SW480 (cell line): ENCODE measurements at regions not wholly inside any gene's neighbourhood (a gene's known extent, or its start where the extent isn't known, plus 50 kb on each side); places are given as distances from the start of the nearest gene placed in this dataset.
A peak's percentile ranks its signal among the peaks of the same experiment; 100 is the strongest.
"Not testable (repeated sequence)": the region's sequence is repeated elsewhere in the genome, so short reads cannot be mapped to it uniquely, and the experiment has no call there.

ENCODE experiments used
- DNase-seq: peaks from one replicate; pipeline ENCODE4 v3.0.0-alpha.2; 2016; ENCODE audit warnings: low spot score

DNA sequence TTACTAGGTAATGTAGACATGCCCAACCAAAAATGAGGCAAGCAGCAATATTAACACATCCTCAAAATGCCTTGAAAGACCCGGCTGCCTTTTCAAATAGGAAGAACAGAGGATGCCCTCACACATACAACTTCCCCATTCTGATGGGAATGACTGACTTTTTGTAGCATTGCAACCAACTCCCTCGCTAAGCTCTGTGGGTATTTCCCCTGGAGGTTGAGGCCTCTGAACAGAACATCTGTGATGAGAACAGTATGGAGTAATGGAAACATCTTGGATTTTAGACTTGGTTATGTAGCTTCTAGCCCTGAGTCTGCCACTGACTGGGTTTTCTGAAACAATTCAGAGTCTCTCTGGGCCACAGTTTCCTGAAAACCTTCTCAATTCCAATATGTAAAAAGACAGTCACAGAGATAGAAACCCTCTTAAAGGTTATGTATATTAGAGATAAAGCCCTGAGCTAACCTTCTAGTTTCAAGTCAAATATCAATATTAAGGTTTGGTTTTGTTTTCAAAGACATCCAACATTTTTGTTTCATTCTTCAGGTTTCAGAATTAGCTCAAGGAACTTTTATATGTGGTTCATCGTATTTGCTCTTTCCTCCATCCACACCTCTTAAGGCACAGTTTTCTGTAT, 311.5 kb downstream of the SETD4 start:
- DNase-seq, result no peak

DNA sequence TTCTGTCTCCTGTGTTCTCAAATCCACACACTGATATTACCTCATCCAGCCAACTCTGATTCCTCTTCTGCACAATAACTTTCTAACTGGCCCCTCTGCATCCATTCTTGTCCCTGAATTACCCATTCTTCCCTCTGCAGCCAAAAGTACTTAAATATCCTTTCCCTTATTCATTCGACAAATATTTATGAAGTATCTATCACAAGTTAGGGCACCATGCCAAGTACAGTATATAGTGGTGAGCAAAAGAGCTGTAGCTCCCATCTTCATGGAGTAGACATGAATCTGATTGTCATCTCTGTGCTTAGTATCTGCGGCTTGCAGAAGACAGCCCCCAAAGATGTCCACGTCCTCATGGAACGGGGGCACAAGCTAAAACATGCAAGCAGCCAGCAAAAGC, 316.8 kb downstream of the SETD4 start:
- no peak for DNase-seq

GRCh38 chr21:35738347-35738961, 321.9 kb downstream of the SETD4 start:
- no peak for DNase-seq

DNA sequence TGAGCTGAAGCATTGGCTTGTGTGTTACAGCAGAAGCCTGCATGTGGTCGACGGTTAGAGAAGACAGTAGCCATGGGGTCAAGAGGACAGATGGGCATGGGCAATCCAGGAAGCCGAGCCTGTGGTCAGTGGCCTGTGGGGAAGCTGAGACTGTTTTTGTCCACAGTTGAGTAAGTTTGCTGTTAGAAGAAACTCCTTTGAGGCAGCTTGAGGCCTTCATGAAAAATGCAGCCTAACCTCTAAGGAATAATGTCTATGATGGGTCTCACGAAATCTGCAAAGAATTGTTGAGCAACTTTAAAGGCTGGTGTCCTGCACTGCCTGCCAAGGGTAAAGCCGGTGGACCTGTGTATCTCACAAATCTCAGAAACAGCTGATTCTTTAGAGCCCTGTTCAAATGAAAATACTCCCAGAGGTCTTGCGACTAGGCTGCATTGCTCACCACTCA, 322.4 kb downstream of the SETD4 start:
- no peak for DNase-seq

DNA sequence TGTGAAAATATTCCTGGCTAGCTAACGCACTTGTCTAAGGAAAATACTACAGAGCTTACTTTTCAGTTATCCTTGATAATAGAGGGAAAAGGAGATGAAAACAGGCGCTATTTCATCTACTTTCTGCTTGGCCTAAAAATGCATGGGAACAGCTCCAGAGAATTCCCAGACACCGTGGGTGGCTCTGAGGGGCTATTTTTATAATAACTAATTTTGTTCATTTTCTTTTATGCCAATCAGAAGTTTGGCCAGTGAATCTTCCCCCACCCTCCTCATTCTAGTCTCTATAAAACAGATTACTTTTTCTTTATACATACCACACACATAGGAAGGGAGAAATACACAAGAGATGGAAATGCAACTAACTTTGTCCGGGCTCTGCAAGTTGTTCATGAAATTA, 322.9 kb downstream of the SETD4 start:
- no peak for DNase-seq

DNA sequence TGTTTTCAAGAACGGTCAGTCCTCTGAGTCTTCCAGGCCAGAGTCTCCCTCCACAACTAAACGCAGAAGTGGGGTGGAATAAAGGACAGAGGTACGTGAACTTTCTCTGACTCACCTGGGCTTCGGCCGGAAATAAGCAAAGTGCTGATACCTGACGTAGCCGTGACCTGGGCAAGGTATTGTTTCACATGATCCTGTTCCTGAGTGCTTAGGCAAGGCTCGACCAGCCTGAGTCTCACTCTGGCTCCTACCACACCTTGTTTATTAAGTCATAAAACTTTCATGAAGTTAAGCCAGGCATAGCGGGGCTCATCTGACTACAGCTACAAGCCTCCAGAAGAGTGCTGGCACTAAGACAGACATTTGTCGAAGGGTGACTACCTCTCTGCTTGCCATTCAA, 327.5 kb downstream of the SETD4 start:
- no peak for DNase-seq

- DNase-seq, result no peak
Measured at GRCh38 chr21:35730325-35730724, 330.0 kb downstream of the SETD4 start.

GRCh38 chr21:35727830-35728229, 332.5 kb downstream of the SETD4 start:
- DNase-seq, result no peak

DNA sequence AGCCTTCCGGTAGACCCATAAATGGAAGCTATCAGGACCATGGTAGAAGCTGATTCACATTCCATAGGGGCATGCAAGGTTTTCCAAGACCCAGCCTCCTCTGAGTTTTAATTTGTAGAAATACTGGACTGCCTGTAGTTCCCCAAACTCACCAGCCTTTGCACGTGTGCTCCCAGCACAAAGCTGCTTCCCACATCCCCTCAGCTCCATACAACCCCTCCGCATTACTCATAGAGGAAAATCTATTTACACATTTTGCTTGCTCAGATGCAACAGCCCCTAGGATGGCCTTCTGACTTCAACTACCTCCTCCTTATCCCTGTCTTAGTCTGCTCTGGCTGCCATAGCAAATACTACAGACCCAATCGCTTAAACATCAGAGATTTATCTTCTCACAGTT, 336.2 kb downstream of the SETD4 start:
- DNase-seq, result no peak

DNA sequence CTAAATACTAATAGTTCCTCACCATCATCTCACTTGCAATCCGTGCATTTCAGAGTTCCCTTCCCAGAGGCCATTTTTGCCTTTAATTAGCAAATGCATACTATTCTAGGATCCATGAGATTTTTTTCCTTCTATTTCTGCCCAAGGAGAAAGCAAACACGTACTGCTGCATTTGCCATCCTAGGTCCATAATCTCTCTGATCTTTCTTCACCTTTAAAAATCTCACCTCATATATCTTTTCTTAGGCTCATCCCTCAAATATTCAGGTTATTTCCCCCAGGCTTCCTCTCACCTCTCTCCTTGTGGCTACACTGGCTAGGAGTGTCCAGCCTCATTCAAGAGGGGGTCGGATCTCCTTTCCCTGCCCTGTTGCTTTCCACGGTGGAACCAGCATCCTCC, 338.6 kb downstream of the SETD4 start:
- no peak for DNase-seq

- DNase-seq, result no peak
Measured at GRCh38 chr21:35720208-35720731, 340.1 kb downstream of the SETD4 start.

- no peak for DNase-seq
Measured at GRCh38 chr21:35719080-35719479, 341.2 kb downstream of the SETD4 start.

- no peak for DNase-seq
Measured at GRCh38 chr21:35716876-35717565, 343.3 kb downstream of the SETD4 start.

DNA sequence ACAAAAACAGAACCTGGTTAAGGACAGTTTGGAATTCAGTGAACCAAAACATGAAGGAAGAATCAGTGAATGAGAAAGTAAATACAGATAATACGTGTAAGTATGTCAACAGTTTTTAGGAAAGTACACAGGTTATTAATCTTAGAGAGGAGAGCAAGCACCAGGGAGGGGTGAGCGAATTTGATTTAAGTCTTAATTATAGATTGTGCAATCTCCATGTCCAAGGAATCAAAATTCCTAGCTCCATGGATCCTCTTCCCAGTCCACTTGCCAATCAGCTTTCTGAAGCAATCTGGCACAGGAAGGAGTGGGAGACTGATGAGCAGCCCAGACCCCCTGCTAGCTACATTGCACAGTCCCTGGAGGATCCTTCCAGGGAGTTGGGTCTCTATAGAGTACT, 346.4 kb downstream of the SETD4 start:
- no peak for DNase-seq

GRCh38 chr21:35711661-35712060, 348.7 kb downstream of the SETD4 start:
- DNase-seq, result peak; percentile 11

- no peak for DNase-seq
Measured at GRCh38 chr21:35711213-35711612, 349.1 kb downstream of the SETD4 start.

DNA sequence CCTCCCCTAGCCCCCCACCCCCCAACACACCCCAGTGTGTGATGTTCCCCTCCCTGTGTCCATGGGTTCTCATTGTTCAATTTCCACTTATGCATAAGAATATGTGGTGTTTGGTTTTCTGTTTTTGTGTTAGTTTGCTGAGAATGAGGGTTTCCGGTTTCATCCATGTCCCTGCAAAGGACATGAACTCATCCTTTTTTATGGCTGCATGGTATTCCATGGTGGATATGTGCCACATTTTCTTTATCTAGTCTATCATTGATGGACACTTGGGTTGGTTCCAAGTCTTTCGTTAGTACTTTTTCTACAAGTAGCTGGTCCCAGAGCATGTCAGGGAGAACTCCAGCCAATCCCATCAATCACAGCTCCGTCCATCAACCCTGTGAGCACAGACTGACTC, 350.3 kb downstream of the SETD4 start:
- not testable (repeated sequence) for DNase-seq

- no peak for DNase-seq
Measured at GRCh38 chr21:35705888-35706287, 354.4 kb downstream of the SETD4 start.

DNA sequence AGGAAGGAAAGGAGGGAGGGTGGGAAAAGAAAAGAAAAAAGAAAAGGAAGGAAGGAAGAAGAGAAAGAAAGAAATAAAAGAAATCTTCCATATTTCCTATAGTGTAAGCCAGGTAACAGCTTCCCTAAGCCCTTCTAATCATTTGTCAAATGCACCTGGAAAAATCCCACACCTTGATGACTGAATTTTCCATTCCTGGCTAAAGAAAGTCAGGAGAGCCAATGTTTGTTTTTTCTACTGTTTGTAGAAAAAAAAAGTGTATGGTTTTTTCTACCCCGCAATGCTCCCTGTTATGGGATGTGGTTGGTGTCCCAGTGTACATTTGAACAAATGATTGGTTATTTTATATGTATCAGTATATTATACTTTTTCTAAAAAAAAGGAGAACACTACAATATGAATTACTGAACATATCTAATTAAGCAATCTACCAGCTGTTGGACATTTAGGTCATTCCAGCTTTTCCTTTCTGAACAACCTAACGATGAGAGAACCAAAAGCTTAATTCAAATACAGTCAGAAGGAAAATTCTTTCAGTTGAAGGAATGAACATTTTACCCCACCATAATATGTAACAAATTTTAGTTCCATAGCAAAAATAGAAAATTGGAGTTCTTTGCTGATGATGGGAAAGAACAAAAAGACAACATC, 355.0 kb downstream of the SETD4 start:
- no peak for DNase-seq

- no peak for DNase-seq
Measured at GRCh38 chr21:35703704-35704103, 356.6 kb downstream of the SETD4 start.

GRCh38 chr21:35699361-35699760, 361.0 kb downstream of the SETD4 start:
- no peak for DNase-seq

DNA sequence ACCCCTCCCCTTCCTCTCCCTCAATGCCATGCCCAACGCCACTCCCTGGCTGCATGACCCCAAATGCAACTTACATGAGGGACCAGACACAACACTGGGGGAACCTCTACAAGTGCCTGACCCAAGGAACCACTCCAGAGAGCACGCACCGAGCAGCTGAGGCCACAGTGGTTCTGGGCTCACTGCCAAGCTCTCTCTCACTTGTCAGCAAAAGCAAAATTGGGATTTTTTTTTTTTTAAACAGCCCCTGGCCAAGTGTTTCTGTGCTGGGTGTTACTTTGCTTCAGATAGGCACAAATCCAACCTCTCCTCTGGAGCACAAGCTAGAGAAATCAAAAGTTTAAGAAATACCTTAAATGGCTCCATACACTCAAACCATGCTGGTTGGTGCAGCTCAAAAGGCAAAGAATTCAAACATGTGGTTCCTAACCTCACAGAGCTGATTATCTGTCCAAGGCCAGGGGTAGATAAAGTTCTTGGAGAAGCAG, 363.0 kb downstream of the SETD4 start:
- DNase-seq, result no peak

- no peak for DNase-seq
Measured at GRCh38 chr21:35696644-35697043, 363.7 kb downstream of the SETD4 start.
